NCI-H2107 (cell line): ENCODE measurements at regions not wholly inside any gene's neighbourhood (a gene's known extent, or its start where the extent isn't known, plus 50 kb on each side); places are given as distances from the start of the nearest gene placed in this dataset.

Source experiments
- DNase-seq: peaks from one replicate; lab custom pipeline; 2025; lab: John Stamatoyannopoulos, UW

DNA sequence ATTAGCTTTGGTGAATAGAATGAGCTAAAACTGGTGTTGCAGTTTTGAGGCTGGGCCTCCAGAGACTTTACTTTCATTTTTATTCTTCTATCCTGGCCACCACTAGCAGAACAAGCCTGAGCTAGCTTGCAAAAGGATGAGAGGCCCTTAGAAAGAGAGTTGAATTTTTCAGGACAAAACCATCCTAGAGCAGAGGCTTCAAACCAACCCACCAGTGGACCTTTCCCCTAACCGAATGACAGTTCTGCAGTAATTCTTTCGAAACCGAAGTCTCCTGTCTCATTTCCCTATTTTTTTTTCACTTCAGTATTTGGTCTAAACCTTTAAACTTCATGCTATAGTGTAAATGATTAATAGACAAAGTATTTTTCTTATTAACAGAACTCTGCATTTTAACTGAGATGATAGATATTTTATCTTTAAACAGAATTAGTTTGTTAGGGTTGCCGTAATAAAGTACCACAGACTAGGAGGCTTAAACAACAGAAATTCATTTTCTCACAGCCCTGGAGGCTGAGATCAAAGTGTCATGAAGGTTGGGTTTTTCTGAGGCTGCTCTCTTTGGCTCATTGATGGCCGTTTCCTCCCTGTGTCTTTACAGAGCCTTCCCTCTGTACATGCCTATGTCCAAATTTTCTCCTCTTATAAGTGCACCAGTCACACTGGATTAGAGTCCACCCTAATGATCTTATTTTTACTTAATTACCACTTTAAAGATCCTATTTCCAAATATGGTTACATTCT lies 80.6 kb upstream of the PAK5 start:
- DNase-seq, result no peak

DNA sequence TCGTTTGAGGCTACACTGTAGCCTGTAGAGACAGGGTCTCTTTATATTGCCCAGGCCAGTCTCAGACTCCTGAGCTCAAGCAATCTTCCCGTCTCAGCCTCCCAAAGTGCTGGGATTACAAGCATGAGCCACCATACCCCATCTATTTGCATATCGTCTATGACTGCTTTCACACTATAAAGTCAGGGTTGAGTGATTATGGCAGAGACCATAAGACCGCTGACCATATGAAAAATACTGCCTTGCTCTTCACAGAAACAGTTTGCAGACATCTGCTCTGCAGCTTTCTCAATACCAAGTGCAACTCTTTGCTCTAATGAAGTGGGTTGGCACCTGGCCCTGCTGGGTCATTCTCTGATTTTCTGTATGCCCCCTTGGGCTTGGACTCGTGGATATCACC lies 79.5 kb upstream of the PAK5 start:
- no peak for DNase-seq

DNA sequence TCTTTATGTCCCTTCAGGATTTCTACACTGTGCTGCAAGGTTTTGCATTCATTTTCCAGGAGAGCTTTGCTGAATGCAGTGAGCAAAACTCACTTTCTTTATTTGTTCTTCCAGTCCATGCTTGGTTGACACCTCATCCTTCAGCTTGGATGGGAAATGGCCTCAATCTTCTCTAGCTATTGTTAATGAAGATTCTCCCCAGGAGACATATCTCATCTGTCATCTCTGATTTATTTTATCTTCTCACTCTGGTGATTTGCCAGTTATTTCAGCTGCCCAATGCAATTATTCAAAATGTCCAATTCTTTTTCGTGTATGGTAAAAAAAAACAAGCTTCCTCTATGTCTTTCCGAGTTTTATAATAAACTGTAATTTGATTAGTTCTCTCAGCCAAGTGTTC lies 77.9 kb upstream of the PAK5 start:
- DNase-seq, result no peak

- no peak for DNase-seq
Observed at GRCh38 chr20:9912858-9913434, 74.1 kb upstream of the PAK5 start.

GRCh38 chr20:9912290-9912689 lies 73.4 kb upstream of the PAK5 start:
- no peak for DNase-seq

DNA sequence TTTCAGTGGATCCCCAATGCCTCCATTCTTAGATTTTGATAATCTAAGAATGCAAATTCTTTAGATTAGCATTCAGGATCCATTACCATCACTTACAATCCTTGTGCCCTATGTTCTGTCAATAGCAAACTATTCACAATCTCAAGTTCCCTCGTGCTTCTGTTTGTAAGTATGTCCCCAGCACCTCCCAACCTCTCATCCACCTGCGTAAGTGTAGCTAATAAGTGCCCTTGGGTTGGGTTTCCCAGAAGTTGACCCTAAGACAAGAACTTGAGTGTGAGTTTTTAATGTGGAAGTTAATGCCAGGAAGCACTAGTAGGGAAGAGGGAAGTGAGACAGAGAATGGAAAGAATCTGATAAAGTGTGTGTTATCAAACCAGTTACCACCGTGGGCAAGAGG lies 72.6 kb upstream of the PAK5 start:
- no peak for DNase-seq

GRCh38 chr20:9909167-9909566 lies 70.3 kb upstream of the PAK5 start:
- DNase-seq, result no peak

DNA sequence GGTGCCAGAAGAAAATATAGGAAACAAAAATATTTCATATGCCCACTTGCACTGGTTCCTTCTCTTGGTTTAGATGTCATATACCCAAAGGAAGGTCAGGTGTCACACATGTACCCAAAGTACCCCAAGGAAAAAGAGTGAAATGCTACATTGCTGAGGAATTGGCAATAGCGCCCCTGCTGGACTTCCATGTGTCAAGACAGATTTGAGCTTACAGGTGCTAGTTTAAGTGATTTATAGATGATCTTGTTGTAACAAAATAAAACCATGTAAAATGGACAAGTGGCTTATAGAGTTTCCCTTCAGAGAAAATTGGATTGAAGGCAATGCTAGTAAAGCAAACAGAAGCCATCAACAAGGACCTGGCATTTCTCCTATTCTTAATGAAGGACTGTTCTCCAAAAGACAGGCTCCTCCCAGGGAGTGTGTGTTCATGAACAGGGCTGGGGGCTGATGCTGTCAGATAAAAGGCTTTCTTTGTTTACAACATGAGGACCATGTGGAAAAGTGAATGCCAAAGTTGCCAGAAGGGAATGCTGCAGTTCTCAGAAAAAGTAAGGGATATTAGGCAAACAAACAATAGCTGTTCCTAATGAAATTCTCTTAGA lies 64.3 kb upstream of the PAK5 start:
- no peak for DNase-seq

GRCh38 chr20:9889270-9889981 lies 50.5 kb upstream of the PAK5 start:
- DNase-seq, result no peak
